NCI-H82 treated with DMSO at 0.1 percent for 48 hours (cell line): ENCODE measurements at regions not wholly inside any gene's neighbourhood (a gene's known extent, or its start where the extent isn't known, plus 50 kb on each side); places are given as distances from the start of the nearest gene placed in this dataset.
"Not testable (repeated sequence)": the region's sequence is repeated elsewhere in the genome, so short reads cannot be mapped to it uniquely, and the experiment has no call there.

Source experiments
- DNase-seq: peaks from one replicate; lab custom pipeline; 2025; ENCODE audit not compliant: unreplicated experiment; lab: John Stamatoyannopoulos, UW

- no peak for DNase-seq
These were observed 398.8 kb upstream of the ATP10A start for GRCh38 chr15:26261966-26262365.

GRCh38 chr15:26261413-26261812, 398.3 kb upstream of the ATP10A start:
- DNase-seq = no peak

- DNase-seq = peak; percentile 6
These were observed 397.5 kb upstream of the ATP10A start for GRCh38 chr15:26260517-26261133.

GRCh38 chr15:26259581-26259980, 396.5 kb upstream of the ATP10A start:
- no peak for DNase-seq

- DNase-seq = not testable (repeated sequence)
These were observed 381.7 kb upstream of the ATP10A start for GRCh38 chr15:26244782-26245181.

GRCh38 chr15:26243382-26243781, 380.3 kb upstream of the ATP10A start:
- DNase-seq = no peak

GRCh38 chr15:26242565-26243071, 379.5 kb upstream of the ATP10A start:
- no peak for DNase-seq

- no peak for DNase-seq
These were observed 372.7 kb upstream of the ATP10A start for GRCh38 chr15:26235864-26236263.

GRCh38 chr15:26234976-26235767, 372.0 kb upstream of the ATP10A start:
- DNase-seq = no peak

- DNase-seq = no peak
These were observed 369.6 kb upstream of the ATP10A start for GRCh38 chr15:26232691-26233090.

- DNase-seq = no peak
These were observed 368.0 kb upstream of the ATP10A start for GRCh38 chr15:26231096-26231495.

GRCh38 chr15:26224266-26224665, 361.1 kb upstream of the ATP10A start:
- DNase-seq = no peak

- no peak for DNase-seq
These were observed 360.6 kb upstream of the ATP10A start for GRCh38 chr15:26223720-26224119.

- no peak for DNase-seq
These were observed 359.7 kb upstream of the ATP10A start for GRCh38 chr15:26222781-26223180.

GRCh38 chr15:26217043-26217442, 353.9 kb upstream of the ATP10A start:
- DNase-seq = not testable (repeated sequence)

- DNase-seq = no peak
These were observed 351.2 kb upstream of the ATP10A start for GRCh38 chr15:26214290-26214689.

GRCh38 chr15:26213427-26213826, 350.3 kb upstream of the ATP10A start:
- DNase-seq = no peak

- DNase-seq = no peak
These were observed 349.0 kb upstream of the ATP10A start for GRCh38 chr15:26212109-26212508.

- no peak for DNase-seq
These were observed 347.9 kb upstream of the ATP10A start for GRCh38 chr15:26210980-26211379.

GRCh38 chr15:26201177-26201858, 338.2 kb upstream of the ATP10A start:
- no peak for DNase-seq

- DNase-seq = no peak
These were observed 337.3 kb upstream of the ATP10A start for GRCh38 chr15:26200427-26200826.

GRCh38 chr15:26197719-26198118, 334.6 kb upstream of the ATP10A start:
- DNase-seq = peak; percentile 7
